Endothelial cell of hepatic sinusoid (primary cell): ENCODE measurements at regions not wholly inside any gene's neighbourhood (a gene's known extent, or its start where the extent isn't known, plus 50 kb on each side); places are given as distances from the start of the nearest gene placed in this dataset.
"Not testable (repeated sequence)": the region's sequence is repeated elsewhere in the genome, so short reads cannot be mapped to it uniquely, and the experiment has no call there.

Experiments used
- in situ Hi-C: cut with HindIII; loops from 2 replicates; pipeline ENCODE4 v1.10.0; 2017; ENCODE audit warnings: low sequenced_read_pairs

DNA sequence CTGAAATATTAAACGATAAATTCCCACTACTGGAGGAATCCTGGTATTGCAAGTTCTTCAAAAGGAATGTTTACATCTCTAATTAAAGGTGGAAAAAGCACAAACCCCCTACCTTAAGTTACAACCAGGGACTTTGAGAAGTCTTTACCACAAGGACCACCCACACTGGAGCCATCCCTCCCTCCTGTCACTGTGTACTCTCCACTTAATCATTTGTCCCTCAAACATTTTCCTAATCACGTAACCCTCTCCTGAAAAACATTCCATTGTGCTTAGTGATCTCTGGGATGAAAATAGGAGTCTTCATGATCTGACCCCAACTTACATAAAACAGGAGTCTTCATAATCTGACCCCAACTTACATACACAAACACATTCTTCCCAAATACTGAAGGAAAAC lies 85.7 kb downstream of the SUCLG1 start:
- in situ Hi-C loops = no loop called here

DNA sequence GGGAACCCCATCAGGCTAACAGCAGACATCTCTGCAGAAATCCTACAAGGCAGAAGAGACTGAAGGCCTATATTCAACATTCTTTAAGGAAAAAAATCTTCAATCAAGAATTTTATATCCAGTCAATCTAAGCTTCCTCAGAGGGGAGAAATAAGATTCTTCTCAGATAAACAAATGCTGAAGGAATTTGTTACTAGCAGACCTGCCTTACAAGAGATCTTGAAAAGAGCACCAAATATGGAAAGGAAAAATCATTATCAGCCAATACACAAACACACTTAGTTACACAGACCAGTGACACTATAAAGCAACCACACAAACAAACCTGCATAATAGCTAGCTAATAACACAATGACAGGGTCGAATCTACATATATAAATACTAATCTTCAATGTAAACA lies 96.5 kb downstream of the SUCLG1 start:
- in situ Hi-C loops = no loop called here

DNA sequence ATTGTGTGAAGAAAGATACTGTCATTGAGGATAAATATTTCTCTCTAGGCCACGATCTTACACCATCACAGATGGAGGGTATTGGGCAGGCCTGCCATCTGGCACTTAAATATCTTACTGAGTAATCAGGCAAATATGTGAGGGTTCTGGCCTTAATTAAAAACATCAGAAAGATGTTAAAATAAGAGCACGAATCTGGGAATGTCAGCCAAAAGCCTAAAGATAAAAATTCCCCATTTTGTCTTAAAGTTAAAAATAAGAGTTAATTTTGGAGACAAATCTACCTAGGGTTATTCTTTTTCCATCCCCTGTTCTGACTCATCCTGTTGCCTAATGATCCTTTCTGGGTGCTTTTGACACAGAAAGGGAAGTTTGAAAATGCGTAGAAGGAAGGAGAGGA lies 121.0 kb downstream of the SUCLG1 start:
- in situ Hi-C loops = no loop called here

DNA sequence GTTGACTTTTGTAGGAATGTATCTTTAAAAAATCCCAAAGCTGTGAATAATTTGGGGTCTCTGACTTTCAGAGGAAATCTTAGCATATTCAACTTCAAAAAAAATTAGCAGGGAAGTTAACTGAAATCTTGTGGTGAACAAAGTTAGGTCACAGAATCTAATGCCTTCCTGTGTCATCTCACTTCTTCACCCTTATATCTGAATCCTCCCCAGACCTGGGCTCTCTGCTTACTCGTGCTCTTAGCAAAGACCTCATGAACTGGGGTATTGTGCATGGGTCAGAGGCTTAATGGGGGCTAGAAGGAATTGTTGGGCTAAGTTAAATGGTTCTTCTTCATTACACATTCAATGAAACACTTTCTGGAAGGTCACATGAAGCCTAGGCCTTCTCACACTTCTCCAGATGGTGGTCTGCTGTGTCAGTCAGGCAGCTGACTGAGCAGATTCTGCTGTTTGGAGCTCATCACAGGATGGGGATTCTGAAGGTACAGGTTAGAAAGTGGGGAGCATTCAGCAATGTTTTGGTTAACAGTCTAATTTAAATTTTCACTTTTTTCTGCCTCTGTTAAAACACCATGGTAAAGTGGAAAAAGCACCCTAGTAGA lies 131.3 kb downstream of the SUCLG1 start:
- in situ Hi-C loops = no loop called here

DNA sequence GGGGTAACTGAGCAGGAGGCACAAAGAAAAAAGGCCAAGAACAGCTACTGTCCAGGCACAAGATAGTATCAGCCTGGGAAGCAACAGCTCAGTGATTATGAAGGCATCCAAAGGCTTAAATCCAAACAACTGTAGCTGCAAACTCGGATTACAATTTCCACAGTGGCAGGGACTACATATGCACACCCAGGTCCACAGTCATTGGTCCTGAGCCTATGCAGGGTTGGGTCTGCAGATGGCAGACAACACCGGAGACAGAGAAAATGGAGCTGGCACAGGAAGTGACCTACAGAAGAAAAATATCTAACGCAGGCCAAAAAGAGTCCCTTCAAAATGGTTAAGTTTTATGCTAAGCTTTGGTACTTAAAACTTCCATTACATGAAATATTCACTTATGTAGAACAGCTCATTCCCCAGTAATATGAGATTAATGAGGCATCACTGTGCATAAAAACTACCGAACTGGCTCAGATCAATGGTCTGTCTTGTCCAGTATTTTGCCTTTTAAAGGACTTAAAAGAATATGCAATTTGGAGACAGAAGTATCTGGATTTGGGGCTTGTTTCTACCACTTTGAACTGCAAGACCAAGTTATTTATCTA lies 132.1 kb downstream of the SUCLG1 start:
- in situ Hi-C loops = no loop called here

DNA sequence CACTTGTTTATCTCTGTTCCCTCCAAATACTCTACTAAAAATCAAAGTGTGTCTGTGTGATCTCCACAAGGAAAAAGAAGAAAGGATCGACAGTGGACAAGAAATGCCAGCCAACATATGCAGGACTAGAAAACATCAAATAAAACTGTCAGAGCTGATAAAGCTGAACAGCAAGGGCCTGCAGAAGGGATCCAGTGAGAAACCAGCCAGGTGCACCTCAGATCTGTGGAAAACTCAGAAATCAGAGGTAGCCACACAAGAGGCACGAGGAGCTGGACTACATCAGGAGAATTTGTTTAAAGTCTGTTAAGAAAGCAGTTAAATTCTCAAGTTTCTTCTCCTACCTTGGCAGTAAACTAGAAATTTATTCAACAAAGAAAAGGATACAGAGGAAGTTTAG lies 135.2 kb downstream of the SUCLG1 start:
- in situ Hi-C loops = no loop called here

DNA sequence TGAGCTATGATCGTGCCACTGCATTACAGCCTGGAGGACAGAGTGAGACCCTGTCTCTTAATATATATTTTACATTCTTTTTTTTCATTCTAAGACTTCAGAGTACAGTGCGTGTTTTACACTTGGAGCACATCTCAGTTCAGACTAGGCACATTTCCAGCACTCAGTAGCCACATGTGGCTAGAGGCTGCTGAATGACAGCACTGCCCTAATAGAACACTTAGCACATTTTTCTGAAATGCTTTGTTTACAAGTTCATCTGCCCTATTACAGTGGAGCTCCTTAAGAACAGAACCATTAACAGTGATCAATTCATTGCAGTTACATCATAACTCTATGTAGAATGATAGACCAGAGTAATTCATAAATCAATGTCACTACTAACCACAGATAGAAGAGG lies 138.1 kb downstream of the SUCLG1 start:
- in situ Hi-C loops = no loop called here

DNA sequence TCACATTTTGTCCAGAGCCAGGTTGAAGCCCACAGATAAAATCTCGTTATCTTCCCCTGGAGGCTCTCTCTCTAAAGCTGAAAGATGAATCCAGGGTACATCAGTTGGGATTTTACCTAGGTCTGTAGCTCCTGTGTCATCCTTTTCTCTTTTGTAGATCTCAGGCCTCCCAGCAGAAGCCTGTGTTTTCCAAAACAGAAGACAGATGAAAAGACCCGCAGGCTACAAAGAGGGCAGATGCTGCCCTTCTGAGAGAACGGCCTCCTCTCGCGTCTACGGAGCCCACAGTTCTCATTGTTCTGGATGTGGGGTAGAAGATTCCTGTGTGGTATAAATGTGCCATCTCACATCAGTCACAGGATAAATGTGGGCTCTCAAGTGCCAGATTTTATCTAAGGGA lies 139.5 kb downstream of the SUCLG1 start:
- in situ Hi-C loops = no loop called here

DNA sequence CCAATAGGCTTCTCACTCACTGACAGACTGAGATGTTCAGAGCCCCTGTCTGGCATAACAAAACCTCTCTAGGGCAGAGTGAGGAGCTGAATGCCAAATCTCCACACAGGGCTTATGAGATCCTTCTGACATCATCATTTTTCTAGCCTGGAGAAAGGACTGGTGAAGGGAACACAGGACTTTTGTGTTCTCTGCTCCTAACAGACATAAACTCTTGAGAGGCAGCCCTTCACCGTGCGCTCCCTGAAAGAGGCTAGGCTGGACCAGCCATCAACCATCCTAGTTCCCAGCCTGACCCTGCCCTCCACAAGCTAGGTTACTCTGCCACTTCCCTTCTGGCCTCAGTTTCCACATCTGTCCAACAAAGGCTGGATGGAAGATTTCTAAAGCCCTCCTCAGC lies 141.9 kb downstream of the SUCLG1 start:
- in situ Hi-C loops = no loop called here

DNA sequence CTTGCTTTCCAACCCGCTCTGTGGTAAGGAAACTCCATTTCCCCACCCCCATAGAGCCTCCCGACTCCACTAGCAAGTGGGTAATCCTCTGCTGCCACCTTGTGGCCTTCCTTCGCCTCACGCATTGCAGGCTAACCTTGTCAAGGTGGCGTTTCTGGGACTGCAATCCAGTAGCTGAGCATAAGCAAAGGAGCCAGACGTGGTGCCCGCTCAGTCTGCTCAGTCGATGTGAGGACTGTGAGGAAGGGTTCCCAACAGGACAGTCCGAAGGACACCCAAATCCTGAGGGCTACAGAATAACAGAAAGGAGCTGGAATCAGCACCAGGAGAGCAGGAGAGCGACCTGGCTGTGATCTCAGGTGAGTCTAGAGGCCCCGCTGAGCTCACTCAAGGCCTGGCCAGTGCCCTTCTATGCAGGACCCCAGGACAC lies 144.2 kb downstream of the SUCLG1 start:
- in situ Hi-C loops = no loop called here

DNA sequence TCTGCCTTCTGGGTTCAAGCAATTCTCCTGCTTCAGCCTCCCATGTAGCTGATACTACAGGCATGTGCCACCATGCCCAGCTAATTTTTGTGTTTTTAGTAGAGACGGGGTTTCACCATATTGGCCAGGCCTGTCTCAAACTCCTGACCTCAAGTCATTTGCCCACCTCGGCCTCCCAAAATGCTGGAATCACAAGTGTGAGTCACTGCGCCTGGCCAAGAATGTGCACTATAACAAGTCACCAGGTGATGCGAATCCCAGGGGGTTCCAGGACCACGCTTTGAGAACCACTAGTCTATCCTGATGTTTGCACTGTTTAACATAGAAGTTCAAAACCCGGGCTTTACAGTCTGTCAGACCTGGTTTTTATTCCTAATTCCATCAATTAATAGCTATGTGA lies 144.8 kb downstream of the SUCLG1 start:
- in situ Hi-C loops = no loop called here

DNA sequence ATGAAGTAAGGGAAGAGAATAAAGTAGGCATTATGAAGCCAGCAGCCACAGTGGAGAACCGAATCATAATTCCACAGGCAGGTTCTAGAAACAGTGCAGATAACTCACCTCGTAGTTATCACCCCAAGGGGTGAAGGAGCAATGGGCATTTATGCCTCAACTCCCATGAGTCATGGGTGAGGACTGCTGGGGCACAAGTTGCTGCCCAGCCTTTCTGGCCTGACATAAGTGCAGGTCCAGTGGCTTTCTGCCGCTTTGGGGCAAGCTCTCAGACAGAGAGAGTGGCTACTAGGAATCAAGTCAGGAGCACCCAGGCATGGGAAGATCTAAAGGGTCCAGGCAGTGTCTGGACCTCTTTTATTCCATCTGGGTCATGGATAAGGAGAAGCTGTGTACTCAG lies 149.8 kb downstream of the SUCLG1 start:
- in situ Hi-C loops = no loop called here

DNA sequence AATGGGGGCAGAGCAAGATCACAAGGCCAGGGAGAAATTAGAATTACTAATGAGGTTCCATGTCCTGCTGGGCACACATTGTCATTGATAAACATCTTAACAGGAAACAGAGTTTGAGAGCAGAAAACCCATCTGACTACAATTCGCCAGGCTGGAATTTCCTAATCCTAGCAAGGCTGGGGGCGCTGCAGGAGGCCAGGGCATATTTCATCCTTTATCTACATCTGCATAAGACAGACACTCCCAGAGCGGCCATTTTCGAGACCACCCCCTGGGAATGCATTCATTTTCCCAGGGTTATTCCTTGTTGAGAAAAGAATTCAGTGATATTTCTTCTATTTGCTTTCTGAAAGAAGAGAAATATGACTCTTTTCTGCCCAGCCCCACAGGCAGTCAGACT lies 152.7 kb downstream of the SUCLG1 start:
- in situ Hi-C loops = no loop called here

DNA sequence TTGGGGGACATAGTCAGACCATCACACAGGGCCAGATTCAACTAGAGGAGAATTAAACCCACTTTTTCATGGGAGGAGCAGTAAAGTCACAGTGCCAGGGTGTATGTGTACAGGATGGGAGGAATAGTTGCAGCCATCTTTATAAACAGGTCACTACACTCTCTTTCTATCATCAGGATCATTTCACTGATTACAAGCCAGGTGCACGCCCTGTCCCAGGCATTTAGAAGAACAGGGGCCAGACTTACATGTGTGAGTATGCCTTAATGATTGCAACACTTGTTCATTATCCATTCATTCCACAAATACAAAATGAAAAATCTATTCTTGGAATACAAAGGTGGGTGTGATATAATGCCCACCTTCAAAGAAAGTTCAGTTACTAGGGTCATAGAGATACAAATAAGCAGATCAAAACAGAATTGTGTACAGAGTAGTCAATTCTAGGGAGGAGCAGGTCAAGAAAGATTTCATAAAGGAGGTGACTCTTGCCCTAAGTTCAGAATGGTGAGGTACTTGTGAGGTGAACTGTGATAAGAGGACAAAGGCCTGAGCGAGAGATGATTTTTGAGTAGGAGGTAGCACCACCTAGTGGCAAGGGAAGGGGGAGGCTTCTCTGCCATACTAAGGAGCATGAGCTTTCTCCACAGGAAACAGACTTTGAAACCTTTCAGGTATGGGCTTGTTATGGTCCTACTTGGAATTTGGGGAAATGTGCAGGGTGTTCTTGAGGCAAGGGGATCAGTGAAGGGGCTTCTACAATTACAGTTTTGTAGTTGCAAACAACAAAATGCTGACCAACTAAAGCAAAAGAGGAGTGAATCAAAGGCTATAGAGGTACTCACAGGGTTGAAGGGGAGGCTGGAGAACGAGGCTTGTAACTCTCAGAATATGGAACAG lies 156.3 kb downstream of the SUCLG1 start:
- in situ Hi-C loops = no loop called here

DNA sequence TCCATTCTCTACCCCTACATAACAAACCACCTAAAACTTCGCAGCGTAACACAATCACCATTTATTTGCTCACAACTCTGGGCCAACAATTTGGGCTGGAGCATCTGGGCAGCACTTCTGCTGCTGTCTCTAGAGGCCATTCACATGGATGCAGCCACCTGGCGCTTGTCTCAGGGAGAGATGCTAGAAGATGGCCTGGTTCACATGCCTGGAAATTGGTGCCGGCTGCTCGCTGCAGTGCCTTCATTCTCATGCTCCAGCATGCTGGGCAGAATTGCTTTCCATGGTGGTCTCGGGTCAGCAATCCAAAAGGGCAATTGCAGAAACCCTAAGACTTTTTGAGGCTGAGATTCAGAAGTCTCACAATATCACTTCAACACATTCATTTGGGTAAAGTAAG lies 157.4 kb downstream of the SUCLG1 start:
- in situ Hi-C loops = no loop called here

DNA sequence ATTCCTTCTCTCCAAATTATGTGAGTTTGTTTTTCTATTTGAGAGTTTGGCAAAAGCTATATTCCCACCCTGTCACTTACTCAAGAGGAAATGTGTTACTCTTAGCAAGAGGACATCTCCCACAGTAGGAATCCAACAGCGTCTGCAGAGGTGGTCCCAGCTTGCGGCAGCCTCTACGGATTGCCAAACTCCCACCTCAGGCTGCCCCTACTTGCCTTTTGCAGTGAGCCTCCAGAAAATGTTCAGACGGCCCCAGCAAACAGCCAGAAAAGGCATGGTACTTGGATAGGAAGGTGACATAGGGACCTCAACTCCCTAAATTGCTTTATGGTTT lies 158.4 kb downstream of the SUCLG1 start:
- in situ Hi-C loops = no loop called here

DNA sequence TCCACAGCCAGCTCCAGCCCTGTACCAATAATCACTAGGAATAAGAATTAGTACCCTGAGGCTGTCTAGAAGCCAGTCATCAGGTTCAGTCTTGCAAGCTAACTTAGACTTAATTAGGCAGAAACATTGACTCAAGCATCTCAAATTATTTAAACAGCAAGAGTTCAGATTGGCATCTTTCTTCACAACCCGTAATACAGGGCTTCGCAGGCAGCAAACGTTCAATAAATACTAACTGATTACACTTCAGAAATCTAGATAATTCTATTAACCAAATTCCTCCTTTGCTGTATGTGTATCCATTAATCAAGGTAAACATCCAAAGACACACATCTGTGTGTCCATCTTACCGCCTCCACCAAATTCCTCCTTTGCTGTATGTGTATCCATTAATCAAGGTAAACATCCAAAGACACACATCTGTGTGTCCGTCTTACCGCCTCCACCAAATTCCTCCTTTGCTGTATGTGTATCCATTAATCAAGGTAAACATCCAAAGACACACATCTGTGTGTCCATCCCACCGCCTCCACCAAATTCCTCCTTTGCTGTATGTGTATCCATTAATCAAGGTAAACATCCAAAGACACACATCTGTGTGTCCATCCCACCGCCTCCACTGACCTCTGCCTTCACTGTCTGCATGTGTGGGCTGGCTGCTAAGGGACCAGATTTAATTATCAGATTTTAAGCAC lies 158.9 kb downstream of the SUCLG1 start:
- in situ Hi-C loops = not testable (repeated sequence)

DNA sequence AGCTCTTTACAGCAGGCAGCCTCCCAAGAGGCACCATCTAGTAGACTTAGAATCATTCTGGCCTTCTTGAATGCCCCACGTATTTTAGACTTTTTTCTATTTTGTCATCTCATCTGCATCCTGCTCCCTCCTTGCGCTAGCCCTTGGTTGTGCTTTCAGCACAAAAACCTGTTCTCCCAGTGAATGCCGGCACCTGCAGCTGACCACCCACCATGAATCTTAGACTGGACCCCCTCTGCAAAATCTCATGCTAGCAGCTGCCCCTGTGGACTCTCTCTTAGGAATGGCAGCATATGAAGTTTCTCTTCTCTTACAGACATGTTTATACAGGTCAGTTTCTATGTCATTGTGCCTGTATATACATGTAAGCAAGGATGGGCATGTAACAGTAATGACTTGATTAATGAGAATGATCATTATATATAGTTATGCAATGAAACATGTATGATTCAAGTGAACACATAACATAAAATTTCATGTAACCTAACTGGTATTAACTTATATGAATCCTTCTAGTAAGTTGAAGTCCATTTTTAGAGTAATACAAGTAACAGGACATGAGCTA lies 159.8 kb downstream of the SUCLG1 start:
- in situ Hi-C loops = no loop called here

DNA sequence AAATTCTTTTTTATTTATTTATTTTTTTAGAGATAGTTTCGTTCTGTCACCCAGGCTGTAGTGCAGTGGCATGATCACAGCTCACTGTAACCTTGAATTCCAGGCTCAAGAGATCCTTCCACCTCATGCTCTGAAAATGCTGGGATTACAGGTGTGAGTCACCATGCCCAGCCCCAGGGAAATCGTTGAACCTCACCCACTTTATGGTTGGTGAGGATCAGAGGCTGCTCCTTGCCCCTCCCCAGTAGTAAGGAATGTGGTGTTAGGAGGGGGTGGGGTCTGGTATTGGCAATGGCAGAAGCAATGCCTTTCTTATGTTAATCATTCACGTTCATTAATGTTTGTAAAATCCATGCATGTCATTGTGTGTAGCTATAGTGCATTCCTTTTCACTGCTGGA lies 161.9 kb downstream of the SUCLG1 start:
- in situ Hi-C loops = no loop called here

DNA sequence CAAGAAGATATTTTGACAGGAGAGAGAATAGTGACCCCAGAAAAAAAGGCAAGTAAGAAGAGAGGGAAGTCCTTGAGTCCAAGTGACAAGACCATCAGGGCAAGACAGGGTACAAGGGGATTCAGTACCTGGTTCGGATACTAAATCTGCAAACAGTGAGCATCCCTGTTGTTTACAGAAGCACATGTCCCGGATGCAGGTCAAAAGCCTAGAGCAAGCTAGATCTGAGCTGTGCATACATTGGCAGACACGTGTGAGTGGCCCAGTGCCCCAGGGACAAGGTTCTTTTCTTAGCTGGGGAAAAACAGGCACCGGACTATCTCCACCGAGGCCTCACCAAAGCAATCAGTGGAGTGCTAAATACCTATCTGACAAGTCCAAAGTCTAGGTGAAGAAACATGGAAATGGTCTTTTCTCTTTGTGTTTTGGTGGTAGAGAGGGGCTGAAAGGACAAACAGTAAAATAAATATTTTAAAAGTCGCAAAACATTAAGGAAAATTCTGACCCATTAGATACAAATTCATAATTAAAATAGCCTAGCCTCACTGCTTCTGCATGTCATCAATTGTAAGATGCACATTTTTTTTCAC lies 165.2 kb downstream of the SUCLG1 start:
- in situ Hi-C loops = no loop called here

DNA sequence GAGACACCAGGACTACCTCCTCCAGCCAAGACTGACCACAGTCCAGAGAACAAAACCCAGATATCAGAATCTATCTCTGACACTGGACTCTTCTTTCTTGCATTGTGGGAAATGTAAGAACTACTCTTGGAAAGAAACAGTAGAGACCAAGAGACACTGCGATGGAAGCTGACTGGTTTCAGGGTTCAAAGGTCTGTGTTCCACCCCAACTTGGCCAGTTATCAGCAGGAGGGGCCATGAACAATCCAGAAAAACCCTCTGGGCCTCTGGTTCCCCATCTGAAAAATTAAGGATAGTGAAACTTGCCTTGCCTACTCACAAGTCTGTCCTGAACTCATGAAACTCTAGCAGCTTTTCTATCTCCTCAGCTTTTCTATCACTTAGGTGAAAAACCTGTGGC lies 166.5 kb downstream of the SUCLG1 start:
- in situ Hi-C loops = no loop called here
